Right lobe of liver (tissue), 6 donors: ENCODE measurements at regions not wholly inside any gene's neighbourhood (a gene's known extent, or its start where the extent isn't known, plus 50 kb on each side); places are given as distances from the start of the nearest gene placed in this dataset.

Experiments used
- ATAC-seq, 4 donors: fragments of 200-7000 bp; cut with Tn5 transposase; one replicate each; pipeline ENCODE4 v1.9.1; 2020; ENCODE audit warnings: mild to moderate bottlenecking in 4 of 4, moderate library complexity in 4 of 4
- DNase-seq, 3 donors: peaks; one replicate each; pipeline ENCODE4 v3.0.0-alpha.2; 2020
- H3K27ac ChIP-seq, 3 donors: fragments of 200-600 bp; one replicate each; pipeline ENCODE4 v1.8.0; 2022
- H3K27me3 ChIP-seq, 2 donors: fragments of 200-600 bp; one replicate each; pipeline ENCODE4 v1.8.0; 2022
- H3K36me3 ChIP-seq, 4 donors: fragments of 200-600 bp; sonication (generic) in 1 of 4; one replicate each; pipeline versions ENCODE4 v1.5.1 to v1.8.0; 2017 to 2022; ENCODE audit warnings: control low read depth in 1 of 4
- H3K4me1 ChIP-seq, 4 donors: fragments of 200-600 bp; sonication (generic) in 1 of 4; one replicate each; pipeline versions ENCODE4 v1.5.1 to v1.8.0; 2017 to 2022; ENCODE audit warnings: control low read depth in 1 of 4
- H3K4me3 ChIP-seq, 3 donors: fragments of 200-600 bp; one replicate each; pipeline ENCODE4 v1.8.0; 2022
- H3K9me3 ChIP-seq, 4 donors: fragments of 200-600 bp; sonication (generic) in 1 of 4; one replicate each; pipeline versions ENCODE4 v1.5.1 to v1.8.0; 2017 to 2022; ENCODE audit warnings: control low read depth in 1 of 4
- CTCF ChIP-seq, 4 donors: fragments of 200-600 bp in 3 of 4; fragments of 450-650 bp in 1 of 4; IDR thresholded peaks; one replicate each; pipeline versions ENCODE4 v1.5.1 to v1.8.0; 2016 to 2022; ENCODE audit warnings: antibody characterized with exemption in 4 of 4, mild to moderate bottlenecking in 2 of 4
- POLR2A ChIP-seq: fragments of 450-650 bp; IDR thresholded peaks from one replicate; pipeline ENCODE4 v1.6.1; 2017; ENCODE audit warnings: antibody characterized with exemption, mild to moderate bottlenecking
- WGBS: methylation state at CpG from one replicate; pipeline ENCODE4 v1.1.6; 2018; ENCODE audit warnings: low coverage, low lambda C conversion rate; ENCODE audit not compliant: insufficient coverage; ENCODE audit errors: missing lambda C conversion rate; 5-methylcytosine and 5-hydroxymethylcytosine counted together
- intact Hi-C, 2 donors: fragments of 100-400 bp; cut with DNase I; formaldehyde crosslinking; loops; one replicate each; pipeline versions ENCODE4 v1.11.2 to v1.14.1; 2022
- donor health status: DM: no; HTN: yes; CAD: no.
- donor health status: DM: no; HTN: no; CAD: no.
- donor health status: DM: no; HTN: no; CAD: no.
- donor health status: DM: no; HTN: yes; CAD: no.
- donor health status: DM: no; HTN: yes; CAD: no.

GRCh38 chr12:58450868-58451482 is 469.3 kb downstream of the LRIG3 start:
- Histone ChIP-seq H3K27me3 (no peaks in the 10 kb centered on the region), H3K9me3 (no peaks in the 10 kb centered on the region), H3K27ac (no peak overlapping the region), H3K4me3 (no peak overlapping the region), H3K4me1 (no peaks in the 10 kb centered on the region), H3K36me3 (no peaks in the 10 kb centered on the region)
- intact Hi-C loops = no loop called here
- no peak for DNase-seq
- 51% methylated on average over 2 of the region's 2 CpGs for WGBS
- TF ChIP-seq POLR2A (no peak), CTCF (IDR thresholded peaks at IDR 0.05) (no peak)
- no peak for ATAC-seq

GRCh38 chr12:58452546-58452945 is 467.8 kb downstream of the LRIG3 start:
- H3K4me1 ChIP-seq = no peaks in the 10 kb centered on the region
- no peak for DNase-seq
- H3K9me3 ChIP-seq = no peaks in the 10 kb centered on the region
- no peak overlapping the region for H3K27ac ChIP-seq
- 81% methylated on average over 2 of the region's 2 CpGs for WGBS
- intact Hi-C loops = no loop called here
- no peak for ATAC-seq
- no peaks in the 10 kb centered on the region for H3K27me3 ChIP-seq
- no peak for TF ChIP-seq POLR2A
- TF ChIP-seq CTCF (IDR thresholded peaks at IDR 0.05) = no peak
- no peak overlapping the region for H3K4me3 ChIP-seq
- H3K36me3 ChIP-seq = no peaks in the 10 kb centered on the region

- TF ChIP-seq POLR2A (no peak), CTCF (IDR thresholded peaks at IDR 0.05) (no peak)
- H3K36me3 ChIP-seq = no peaks in the 10 kb centered on the region
- no peak for DNase-seq
- no peaks in the 10 kb centered on the region for H3K9me3 ChIP-seq
- no peak overlapping the region for H3K27ac ChIP-seq
- H3K27me3 ChIP-seq = no peaks in the 10 kb centered on the region
- H3K4me1 ChIP-seq = no peaks in the 10 kb centered on the region
- no peak for ATAC-seq
- intact Hi-C loops = no loop called here
- no peak overlapping the region for H3K4me3 ChIP-seq
- WGBS = 86% methylated on average over 3 of the region's 3 CpGs
These were observed 467.0 kb downstream of the LRIG3 start for GRCh38 chr12:58453306-58453705.

- peak in 1 of 4 donors; percentile 22 for ATAC-seq
- Histone ChIP-seq H3K27me3 (no peaks in the 10 kb centered on the region), H3K4me3 (no peak overlapping the region), H3K36me3 (no peaks in the 10 kb centered on the region), H3K9me3 (no peaks in the 10 kb centered on the region), H3K27ac (no peak overlapping the region), H3K4me1 (no peaks in the 10 kb centered on the region)
- intact Hi-C loops = no loop called here
- DNase-seq = no peak
- TF ChIP-seq CTCF (IDR thresholded peaks at IDR 0.05) (no peak), POLR2A (no peak)
- 36% methylated on average over 1 of the region's 1 CpG for WGBS
These were observed 465.2 kb downstream of the LRIG3 start for GRCh38 chr12:58455136-58455535.

GRCh38 chr12:58458102-58458501 is 462.2 kb downstream of the LRIG3 start:
- ATAC-seq = no peak
- H3K9me3 ChIP-seq = no peaks in the 10 kb centered on the region
- no peaks in the 10 kb centered on the region for H3K4me1 ChIP-seq
- intact Hi-C loops = no loop called here
- no peak for TF ChIP-seq POLR2A
- no peak for TF ChIP-seq CTCF (IDR thresholded peaks at IDR 0.05)
- no peak for DNase-seq
- H3K27me3 ChIP-seq = no peaks in the 10 kb centered on the region
- 56% methylated on average over 1 of the region's 1 CpG for WGBS
- no peak overlapping the region for H3K4me3 ChIP-seq
- H3K36me3 ChIP-seq = no peaks in the 10 kb centered on the region
- no peak overlapping the region for H3K27ac ChIP-seq
